ENCODE measurements at regions not wholly inside any gene's neighbourhood (a gene's known extent, or its start where the extent isn't known, plus 50 kb on each side); places are given as distances from the start of the nearest gene placed in this dataset.

- no peak for TF ChIP-seq POLR2AphosphoS5 (IDR thresholded peaks at IDR 0.05; ENCODE audit: low read depth, low read length)
- no peak for TF ChIP-seq CTCF (IDR thresholded peaks at IDR 0.05)
- TF ChIP-seq SMC3 (IDR thresholded peaks at IDR 0.05; ENCODE audit: low read depth, low read length) = no peak
- TF ChIP-seq TAF1 (IDR thresholded peaks at IDR 0.05; ENCODE audit: borderline replicate concordance, low read depth, low read length) = no peak
- TF ChIP-seq YY1 (IDR thresholded peaks at IDR 0.05; ENCODE audit: low read depth) = no peak
- TF ChIP-seq, protein P1, sequence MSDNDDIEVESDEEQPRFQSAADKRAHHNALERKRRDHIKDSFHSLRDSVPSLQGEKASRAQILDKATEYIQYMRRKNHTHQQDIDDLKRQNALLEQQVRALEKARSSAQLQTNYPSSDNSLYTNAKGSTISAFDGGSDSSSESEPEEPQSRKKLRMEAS (IDR thresholded peaks at IDR 0.05; ENCODE audit: low read depth) = no peak
- TF ChIP-seq EP300 (IDR thresholded peaks at IDR 0.05; ENCODE audit: borderline replicate concordance in 1 of 2, low read depth in 1 of 2, low read length in 1 of 2) = no peak
- no peak for TF ChIP-seq RCOR1 (IDR thresholded peaks at IDR 0.05; ENCODE audit: low read length)
- no peak for TF ChIP-seq RXRA (IDR thresholded peaks at IDR 0.05; ENCODE audit: borderline replicate concordance, low read depth)
- TF ChIP-seq EZH2phosphoT487 (IDR thresholded peaks at IDR 0.05; ENCODE audit: borderline replicate concordance, low read depth) = no peak
- no peak for TF ChIP-seq RAD21 (IDR thresholded peaks at IDR 0.05; ENCODE audit: low read length)
Observed at GRCh38 chr5:124157320-124157719, 589.1 kb downstream of the ZNF608 start.

Measured in SK-N-SH (cell line).